GM19372 (cell line): ENCODE measurements at regions not wholly inside any gene's neighbourhood (a gene's known extent, or its start where the extent isn't known, plus 50 kb on each side); places are given as distances from the start of the nearest gene placed in this dataset.

Experiments used
- ATAC-seq: cut with Tn5 transposase; IDR thresholded peaks from one replicate; pipeline ENCODE4 v1.9.1; 2021; ENCODE audit warnings: mild to moderate bottlenecking, low read depth, moderate library complexity; ENCODE audit not compliant: unreplicated experiment

- ATAC-seq, result no peak
These were observed 648.8 kb downstream of the ADGRL2 start for GRCh38 chr1:82449506-82450057.

DNA sequence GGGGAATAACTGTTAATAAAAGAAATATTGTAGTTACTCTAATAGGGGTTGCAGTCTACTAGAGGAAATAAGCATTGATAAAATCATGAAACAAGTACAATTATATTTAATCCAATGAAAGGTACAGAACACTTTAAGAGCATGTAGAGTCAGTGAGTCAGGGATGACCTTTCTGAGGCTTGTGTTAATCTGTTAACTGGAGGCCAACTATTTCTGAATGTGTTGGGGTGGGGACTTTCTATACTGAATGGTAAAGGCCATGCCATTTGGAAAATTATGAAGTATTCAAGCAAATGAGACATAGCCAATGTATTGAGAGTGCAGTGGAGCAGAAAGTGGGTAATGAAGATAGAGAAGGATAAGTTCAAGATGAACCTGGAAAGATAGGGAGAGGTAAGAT, 646.2 kb downstream of the ADGRL2 start:
- ATAC-seq, result no peak

DNA sequence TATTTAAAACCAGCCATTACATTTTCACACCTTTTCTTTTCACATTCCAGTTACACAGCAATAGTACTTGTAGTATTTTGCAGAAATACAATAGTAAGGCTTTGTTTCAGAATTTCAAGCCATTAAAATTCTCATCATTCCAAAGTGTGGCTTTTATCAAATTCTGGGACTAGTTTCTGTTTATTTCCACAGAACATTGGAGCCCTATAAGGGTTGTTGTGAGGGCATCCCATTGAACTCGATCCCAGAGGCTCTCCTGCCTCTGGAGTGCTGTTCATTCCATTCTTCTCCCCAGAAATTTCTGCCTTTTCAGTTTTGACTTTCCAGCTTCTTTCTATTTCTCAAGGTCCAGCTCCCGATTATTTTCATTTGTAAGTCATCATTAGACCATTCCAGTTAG, 645.5 kb downstream of the ADGRL2 start:
- ATAC-seq, result no peak

GRCh38 chr1:82445827-82446226, 645.1 kb downstream of the ADGRL2 start:
- ATAC-seq, result no peak

DNA sequence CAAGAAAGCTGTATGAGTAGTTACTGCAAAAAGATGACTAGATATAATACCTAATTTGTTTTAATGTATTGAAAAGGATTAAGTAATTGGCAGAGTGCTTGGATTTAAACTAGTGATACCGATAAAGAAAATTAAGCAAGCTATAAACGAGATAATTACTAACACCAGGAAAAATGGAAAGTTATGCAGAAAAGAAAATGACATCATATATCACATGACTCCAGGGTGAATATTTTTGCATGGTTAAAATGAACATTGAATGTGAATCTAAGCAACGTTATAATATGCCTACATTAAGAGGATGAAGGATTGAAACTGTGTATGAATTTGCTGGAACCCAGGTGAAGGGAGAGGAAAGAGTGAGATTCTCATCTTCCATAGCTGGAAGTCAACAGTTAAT, 644.4 kb downstream of the ADGRL2 start:
- ATAC-seq, result no peak

GRCh38 chr1:82441402-82441801, 640.7 kb downstream of the ADGRL2 start:
- ATAC-seq, result no peak

GRCh38 chr1:82423174-82423815, 622.6 kb downstream of the ADGRL2 start:
- no peak for ATAC-seq

- ATAC-seq, result no peak
These were observed 621.0 kb downstream of the ADGRL2 start for GRCh38 chr1:82421782-82422181.

GRCh38 chr1:82420584-82420983, 619.9 kb downstream of the ADGRL2 start:
- no peak for ATAC-seq

DNA sequence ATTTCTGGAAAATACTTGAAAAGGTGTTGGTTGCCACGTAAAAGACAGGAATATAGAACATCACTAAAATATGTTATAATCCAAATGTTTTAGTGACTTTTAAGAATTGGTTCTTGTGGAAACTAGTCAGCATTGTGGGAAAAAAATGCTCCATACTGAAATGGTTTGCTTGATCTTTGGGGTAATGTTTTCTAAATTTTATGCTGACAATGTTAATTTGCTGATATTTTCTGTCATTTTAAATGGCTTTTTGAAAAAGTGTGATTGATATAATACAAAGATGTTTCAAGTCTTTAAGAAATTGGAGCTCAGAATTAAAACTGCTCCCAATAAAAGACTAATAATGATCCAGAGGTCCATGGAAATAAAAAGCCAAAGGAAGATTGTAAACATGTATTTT, 610.9 kb downstream of the ADGRL2 start:
- no peak for ATAC-seq

GRCh38 chr1:82405333-82405732, 604.6 kb downstream of the ADGRL2 start:
- no peak for ATAC-seq

- no peak for ATAC-seq
These were observed 600.4 kb downstream of the ADGRL2 start for GRCh38 chr1:82401116-82401515.

GRCh38 chr1:82400521-82400920, 599.8 kb downstream of the ADGRL2 start:
- no peak for ATAC-seq

DNA sequence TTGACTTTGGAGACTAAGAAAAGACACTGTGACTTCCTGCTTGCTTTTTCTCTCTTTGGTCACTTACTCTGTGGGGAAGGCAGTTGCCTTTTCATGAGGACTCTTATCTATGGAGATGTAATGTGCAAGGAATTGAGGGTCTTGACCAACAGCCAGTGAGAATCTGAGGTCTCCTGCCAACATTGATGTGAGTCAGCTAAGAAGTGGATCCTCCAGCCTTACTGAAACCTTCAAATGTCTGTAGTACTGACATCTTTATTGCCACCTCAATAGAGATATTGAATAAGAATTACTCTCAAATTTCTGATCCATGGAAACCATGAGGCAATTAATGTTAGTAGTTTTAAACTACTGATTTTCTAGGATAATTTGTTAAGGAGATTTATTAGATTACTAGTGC, 598.4 kb downstream of the ADGRL2 start:
- ATAC-seq, result no peak

- ATAC-seq, result no peak
These were observed 597.6 kb downstream of the ADGRL2 start for GRCh38 chr1:82398357-82398756.

GRCh38 chr1:82395440-82395839, 594.7 kb downstream of the ADGRL2 start:
- ATAC-seq, result no peak

DNA sequence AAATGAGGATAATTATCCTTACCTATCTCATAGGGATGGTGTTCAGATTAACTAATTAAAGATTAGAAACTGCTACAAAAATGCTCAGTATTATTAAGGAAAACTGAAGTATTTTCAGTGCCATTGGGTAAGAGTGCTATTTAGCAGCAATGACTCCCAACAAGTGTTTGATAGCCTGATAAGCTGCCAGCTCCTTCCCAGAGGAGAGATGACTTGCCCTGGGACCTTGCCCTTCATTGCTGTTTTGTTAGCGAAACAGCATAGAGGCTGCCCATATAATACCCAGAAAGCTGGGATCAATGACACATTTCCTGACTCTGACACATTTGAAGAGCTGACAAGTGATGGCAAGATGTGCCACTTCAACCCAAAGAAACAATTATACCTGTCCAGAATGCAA, 592.2 kb downstream of the ADGRL2 start:
- no peak for ATAC-seq

DNA sequence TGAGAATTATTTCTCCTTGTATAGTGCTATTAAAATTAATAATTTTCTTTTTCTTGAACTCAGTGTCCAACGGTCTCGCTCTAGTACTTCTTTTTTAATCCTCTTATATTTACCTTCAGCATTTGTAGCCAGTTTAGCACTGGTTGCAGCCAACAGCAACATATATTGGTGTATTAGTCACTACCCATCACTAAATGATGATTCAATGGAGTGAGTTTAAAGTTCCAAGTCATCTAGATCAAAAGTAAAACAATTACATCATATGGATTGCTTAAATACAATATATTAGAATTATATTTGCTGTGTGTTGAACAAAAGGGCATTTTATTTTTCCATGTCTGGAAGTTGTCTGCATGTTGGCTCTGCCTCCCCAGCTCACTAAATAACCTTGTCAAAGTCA, 591.8 kb downstream of the ADGRL2 start:
- no peak for ATAC-seq

DNA sequence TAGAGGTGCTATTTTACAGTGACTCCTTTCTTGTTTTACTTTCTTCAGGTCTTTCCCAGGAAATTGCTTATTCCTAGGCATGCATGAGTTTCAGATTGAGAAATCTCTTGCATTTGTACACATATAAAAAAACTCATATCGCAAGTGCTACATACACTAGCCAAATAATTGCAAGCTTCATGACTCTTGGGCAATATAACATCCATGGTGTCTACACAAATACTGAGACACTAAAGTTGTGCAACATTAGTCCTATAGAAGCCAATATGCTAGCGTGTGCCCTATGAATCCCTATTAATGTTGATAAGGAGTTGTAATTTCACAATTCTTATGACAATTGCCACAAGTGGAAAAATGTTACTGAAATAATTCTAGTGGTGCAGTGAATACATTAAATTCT, 591.0 kb downstream of the ADGRL2 start:
- ATAC-seq, result no peak

GRCh38 chr1:82390627-82391026, 589.9 kb downstream of the ADGRL2 start:
- no peak for ATAC-seq

DNA sequence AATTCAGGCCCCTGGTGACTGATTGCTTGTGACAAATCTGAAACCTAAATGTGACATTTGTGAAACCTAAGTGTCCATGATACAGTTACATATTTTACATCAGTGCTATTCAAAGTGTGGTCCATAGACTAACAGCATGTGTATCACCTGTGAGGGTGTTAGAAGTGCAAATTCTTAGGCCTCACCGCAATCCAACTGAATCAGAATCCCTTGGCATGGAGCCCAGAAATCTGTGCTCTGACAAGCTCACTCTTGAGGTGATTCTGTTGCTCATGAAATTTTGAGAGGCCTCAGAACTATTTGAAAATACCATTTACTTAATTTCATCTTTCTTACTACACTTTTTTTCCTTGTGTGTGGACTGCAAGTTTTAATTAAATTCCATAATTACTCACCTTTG, 587.9 kb downstream of the ADGRL2 start:
- no peak for ATAC-seq

DNA sequence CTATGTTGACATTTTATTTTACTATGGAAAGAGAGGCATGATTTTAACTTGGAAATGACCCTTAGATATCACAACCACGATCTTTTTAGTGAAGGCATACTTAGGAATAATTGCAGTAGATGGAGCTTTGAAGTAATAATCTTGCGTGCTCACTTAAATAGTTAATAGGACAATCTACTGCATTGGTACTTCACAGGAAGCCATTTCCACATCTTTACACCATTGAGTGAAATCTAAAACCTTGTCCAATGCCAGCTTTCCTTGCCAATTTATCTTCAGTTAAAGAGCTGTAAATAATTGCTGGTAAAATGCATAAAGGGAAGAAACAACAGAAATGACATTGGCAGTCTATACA, 586.3 kb downstream of the ADGRL2 start:
- no peak for ATAC-seq
